ENCODE measurements at regions not wholly inside any gene's neighbourhood (a gene's known extent, or its start where the extent isn't known, plus 50 kb on each side); places are given as distances from the start of the nearest gene placed in this dataset.

GRCh38 chr18:23401400-23402347, 51.4 kb upstream of the RIOK3 start:
- Mint-ChIP-seq H3K4me1 (ENCODE audit: low read depth) (peaks cover 25% of the 10 kb centered on the region), H3K9me3 (no peaks in the 10 kb centered on the region), H3K36me3 (ENCODE audit: low read depth) (peaks cover 3% of the 10 kb centered on the region), H3K4me3 (no peak overlapping the region), H3K27me3 (ENCODE audit: insufficient read depth) (no peaks in the 10 kb centered on the region), H3K27ac (no peak overlapping the region)
- intact Hi-C loops (cut with micrococcal nuclease), result no loop called here
- DNase-seq (ENCODE audit: low spot score), result no peak
